ENCODE measurements at regions not wholly inside any gene's neighbourhood (a gene's known extent, or its start where the extent isn't known, plus 50 kb on each side); places are given as distances from the start of the nearest gene placed in this dataset.

- TF ChIP-seq, protein P1, sequence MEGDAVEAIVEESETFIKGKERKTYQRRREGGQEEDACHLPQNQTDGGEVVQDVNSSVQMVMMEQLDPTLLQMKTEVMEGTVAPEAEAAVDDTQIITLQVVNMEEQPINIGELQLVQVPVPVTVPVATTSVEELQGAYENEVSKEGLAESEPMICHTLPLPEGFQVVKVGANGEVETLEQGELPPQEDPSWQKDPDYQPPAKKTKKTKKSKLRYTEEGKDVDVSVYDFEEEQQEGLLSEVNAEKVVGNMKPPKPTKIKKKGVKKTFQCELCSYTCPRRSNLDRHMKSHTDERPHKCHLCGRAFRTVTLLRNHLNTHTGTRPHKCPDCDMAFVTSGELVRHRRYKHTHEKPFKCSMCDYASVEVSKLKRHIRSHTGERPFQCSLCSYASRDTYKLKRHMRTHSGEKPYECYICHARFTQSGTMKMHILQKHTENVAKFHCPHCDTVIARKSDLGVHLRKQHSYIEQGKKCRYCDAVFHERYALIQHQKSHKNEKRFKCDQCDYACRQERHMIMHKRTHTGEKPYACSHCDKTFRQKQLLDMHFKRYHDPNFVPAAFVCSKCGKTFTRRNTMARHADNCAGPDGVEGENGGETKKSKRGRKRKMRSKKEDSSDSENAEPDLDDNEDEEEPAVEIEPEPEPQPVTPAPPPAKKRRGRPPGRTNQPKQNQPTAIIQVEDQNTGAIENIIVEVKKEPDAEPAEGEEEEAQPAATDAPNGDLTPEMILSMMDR (IDR thresholded peaks at IDR 0.05 in 2 of 3, conservative IDR thresholded peaks at IDR 0.05 in 1 of 3; ENCODE audit: borderline replicate concordance in 1 of 3, insufficient read depth in 1 of 3, low read depth in 2 of 3, low read length in 2 of 3), result no peak
- TF ChIP-seq POLR2A (IDR thresholded peaks at IDR 0.05; ENCODE audit: borderline replicate concordance, extremely low read depth, insufficient read depth, insufficient read length) (no peak), ZNF274 (IDR thresholded peaks at IDR 0.05; ENCODE audit: low read depth, low read length) (no peak), EGR1 (IDR thresholded peaks at IDR 0.05; ENCODE audit: low read depth) (no peak), YY1 (IDR thresholded peaks at IDR 0.05; ENCODE audit: extremely low read depth, insufficient replicate concordance, low read depth, low read length) (no peak), EZH2phosphoT487 (IDR thresholded peaks at IDR 0.05; ENCODE audit: borderline replicate concordance) (no peak), ZBTB33 (IDR thresholded peaks at IDR 0.05; ENCODE audit: extremely low read depth, insufficient replicate concordance, low read length) (no peak)
Observed at GRCh38 chr5:100249884-100250269, 285.3 kb upstream of the FAM174A start.
